HUES6 (cell line): ENCODE measurements at regions not wholly inside any gene's neighbourhood (a gene's known extent, or its start where the extent isn't known, plus 50 kb on each side); places are given as distances from the start of the nearest gene placed in this dataset.

Experiments used
- H3K27ac ChIP-seq: 2 replicates; pipeline ENCODE4 v1.7.0; 2013; ENCODE audit warnings: low read depth, mild to moderate bottlenecking, low read length, inconsistent platforms
- H3K27me3 ChIP-seq: 2 replicates; pipeline ENCODE4 v1.6.1; 2013; ENCODE audit warnings: low read length; ENCODE audit not compliant: control insufficient read depth, insufficient read depth
- H3K36me3 ChIP-seq: 2 replicates; pipeline ENCODE4 v1.6.1; 2013; ENCODE audit warnings: low read length; ENCODE audit not compliant: control insufficient read depth, insufficient read depth
- H3K4me1 ChIP-seq: 2 replicates; pipeline ENCODE4 v1.6.1; 2013; ENCODE audit warnings: low read length; ENCODE audit not compliant: control insufficient read depth, insufficient read depth
- H3K4me3 ChIP-seq: 2 replicates; pipeline ENCODE4 v1.5.1; 2013; ENCODE audit warnings: low read depth, low read length
- H3K9ac ChIP-seq: one replicate; pipeline ENCODE4 v1.6.1; 2013; ENCODE audit warnings: mild to moderate bottlenecking, low read length
- H3K9me3 ChIP-seq: 2 replicates; pipeline ENCODE4 v1.6.1; 2013; ENCODE audit warnings: low read depth, low read length; ENCODE audit not compliant: control insufficient read depth, insufficient read depth

DNA sequence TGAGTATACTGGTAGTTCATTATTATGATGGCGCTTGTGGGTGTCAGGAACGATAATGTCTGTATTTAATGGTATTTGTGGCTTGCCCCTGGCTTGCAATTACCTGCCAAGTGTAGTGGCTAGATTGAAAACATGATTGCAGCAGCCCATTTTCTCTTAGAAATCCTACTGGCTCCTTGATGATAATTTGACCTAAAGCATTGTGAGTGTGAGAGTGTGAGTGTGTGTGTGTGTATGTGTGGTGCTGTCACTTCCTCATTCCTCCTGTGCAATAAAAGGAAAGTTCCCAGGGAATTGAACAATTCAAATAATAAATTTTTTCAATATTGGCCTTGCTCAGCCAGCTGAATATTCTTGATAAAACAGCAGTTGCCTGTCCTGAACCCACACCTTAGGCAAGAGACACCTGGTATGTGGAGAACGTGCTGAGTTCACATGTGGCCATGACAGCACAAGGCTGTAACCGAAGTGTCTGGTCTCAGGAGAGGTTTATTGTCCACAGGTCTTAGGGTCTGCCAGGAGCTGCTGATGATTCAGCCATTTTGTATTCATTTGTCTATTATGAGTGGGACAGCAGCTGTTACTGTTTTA lies 193.3 kb downstream of the CD47 start:
- Histone ChIP-seq H3K27ac (no peak overlapping the region), H3K4me1 (no peaks in the 10 kb centered on the region), H3K36me3 (no peaks in the 10 kb centered on the region), H3K27me3 (no peaks in the 10 kb centered on the region), H3K9me3 (no peaks in the 10 kb centered on the region), H3K9ac (no peak overlapping the region), H3K4me3 (no peak overlapping the region)

DNA sequence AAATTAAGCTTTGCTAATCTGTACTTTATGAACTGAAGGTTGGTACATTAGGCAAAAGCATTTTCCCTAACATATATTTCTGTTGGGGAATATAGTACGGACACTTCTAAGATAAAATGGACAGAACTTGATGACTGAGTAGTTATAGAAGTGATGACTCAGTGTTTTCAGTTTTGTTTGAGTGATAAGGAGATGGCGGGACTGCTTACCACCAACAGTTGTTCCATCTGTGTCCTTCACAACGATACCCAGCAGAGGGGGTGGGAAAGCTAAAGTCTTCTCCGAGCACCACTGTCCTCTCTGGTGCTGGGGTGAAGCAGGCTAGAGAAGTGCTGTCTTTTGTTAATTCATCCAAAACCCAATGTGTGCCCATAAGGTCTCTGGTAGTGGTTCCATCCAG lies 195.8 kb downstream of the CD47 start:
- H3K9ac ChIP-seq: no peak overlapping the region
- no peaks in the 10 kb centered on the region for H3K9me3 ChIP-seq
- H3K27me3 ChIP-seq: no peaks in the 10 kb centered on the region
- H3K4me1 ChIP-seq: no peaks in the 10 kb centered on the region
- no peak overlapping the region for H3K4me3 ChIP-seq
- no peaks in the 10 kb centered on the region for H3K36me3 ChIP-seq
- no peak overlapping the region for H3K27ac ChIP-seq

DNA sequence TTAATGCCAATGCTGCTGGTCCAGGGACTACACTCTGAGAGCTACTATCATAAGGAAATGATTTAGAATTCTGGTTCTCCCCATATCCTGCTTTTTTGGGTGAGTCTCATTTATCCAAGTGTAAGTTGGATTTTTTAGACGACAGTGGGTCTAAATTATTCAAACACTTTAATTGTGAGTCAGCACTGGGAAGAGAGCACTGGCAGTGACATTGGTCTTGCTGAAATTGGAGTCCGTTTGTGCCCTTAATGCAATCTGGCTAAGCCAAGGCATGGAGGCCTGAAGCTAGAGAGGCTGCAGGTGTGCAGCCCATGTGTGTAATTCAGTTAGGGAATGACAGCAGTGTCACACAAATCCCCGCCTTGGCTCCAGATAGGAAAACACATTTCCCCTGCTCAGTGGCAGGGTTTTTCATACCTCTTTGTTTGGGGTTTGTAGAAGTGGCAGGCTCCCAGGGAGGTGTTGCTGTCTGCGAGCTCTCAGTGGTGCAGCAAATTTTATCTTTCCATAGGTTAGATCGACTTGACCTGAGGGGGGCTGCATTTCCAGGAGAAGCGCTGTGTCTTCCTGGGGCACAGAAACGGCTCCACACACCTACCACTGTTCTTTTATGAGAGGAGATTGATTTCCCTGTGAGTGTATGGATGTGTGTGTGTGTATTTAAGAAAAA lies 197.7 kb downstream of the CD47 start:
- Histone ChIP-seq H3K9me3 (0 out of 2 replicates have a peak, but pooled peaks cover 5% of the 10 kb centered on the region), H3K36me3 (no peaks in the 10 kb centered on the region), H3K4me1 (no peaks in the 10 kb centered on the region), H3K27ac (no peak overlapping the region), H3K27me3 (no peaks in the 10 kb centered on the region), H3K9ac (no peak overlapping the region), H3K4me3 (no peak overlapping the region)

DNA sequence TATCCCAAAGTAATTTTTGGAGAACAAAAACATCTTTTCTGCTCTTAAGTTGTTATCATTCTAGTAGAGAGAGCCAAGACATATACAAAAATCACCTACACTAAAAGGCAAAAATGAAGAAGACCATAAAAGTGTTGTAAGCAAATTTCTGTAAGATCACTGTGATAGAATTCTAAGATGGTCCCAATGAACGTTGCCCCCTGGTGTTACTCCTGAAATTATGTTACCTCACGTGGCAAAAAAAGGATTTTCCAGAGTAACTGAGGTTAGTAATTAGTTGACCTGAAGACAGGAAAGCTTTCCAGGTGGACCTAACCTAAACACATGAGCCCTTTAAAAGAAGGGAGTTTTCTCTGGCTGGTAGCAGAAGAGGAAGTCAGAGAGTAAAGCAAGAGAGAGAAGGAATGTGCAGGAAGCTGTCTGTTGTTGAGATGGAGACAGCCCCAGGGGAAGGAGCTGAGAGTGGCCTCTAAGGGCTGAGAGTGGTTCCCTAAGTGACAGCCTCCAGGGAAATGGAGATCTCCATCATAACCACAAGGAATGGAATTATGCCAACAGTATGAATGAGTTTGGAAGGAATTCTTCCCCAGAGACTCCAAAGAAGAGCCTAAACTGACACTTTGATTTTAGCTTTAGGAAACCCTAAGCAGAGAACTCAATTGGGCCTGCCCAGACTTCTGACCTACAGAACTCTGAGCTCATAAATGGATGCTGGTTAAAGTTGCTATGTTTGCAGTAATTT lies 205.9 kb downstream of the CD47 start:
- H3K27me3 ChIP-seq: no peaks in the 10 kb centered on the region
- 0 out of 2 replicates have a peak, but pooled peaks cover 5% of the 10 kb centered on the region for H3K9me3 ChIP-seq
- no peak overlapping the region for H3K9ac ChIP-seq
- no peak overlapping the region for H3K4me3 ChIP-seq
- no peaks in the 10 kb centered on the region for H3K36me3 ChIP-seq
- 0 out of 2 replicates have a peak, but pooled peaks cover 4% of the 10 kb centered on the region for H3K4me1 ChIP-seq
- H3K27ac ChIP-seq: no peak overlapping the region

DNA sequence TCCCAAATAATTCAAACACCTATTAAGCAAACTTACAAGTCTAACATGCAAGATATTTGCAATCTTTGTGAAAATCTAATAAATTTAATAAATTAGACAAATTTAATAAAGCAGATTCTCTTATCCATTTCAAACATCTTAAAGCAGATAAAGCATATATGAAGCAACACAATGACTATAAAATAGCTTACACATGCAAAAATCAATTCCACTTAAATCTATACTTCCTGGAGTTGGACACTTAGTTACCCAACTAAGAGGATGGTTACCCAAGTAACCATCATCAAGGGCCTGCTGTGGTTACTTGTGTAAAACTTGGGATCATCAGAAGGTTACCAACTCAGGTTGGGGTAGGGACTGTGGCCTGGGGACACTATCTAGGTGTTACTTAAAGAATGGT lies 206.8 kb downstream of the CD47 start:
- H3K9ac ChIP-seq: no peak overlapping the region

DNA sequence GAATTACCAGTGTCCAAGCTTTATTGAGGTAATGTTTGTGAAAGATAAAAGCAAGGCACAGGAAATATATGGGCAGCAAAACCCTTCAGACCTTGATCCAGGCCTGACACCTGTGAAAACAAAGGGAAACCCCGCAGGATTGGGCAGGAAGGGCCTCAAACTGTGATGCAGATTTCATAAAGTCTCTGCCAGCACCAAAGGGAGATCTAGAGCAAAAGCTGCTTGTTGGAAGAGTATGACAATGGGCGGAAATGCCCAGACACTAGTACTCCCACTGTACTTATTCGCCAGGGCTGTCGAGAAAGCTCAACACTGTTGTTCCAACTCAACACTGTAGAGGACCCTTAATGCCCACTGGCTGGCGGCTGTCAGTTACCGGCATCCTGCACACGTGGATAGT lies 207.9 kb downstream of the CD47 start:
- Histone ChIP-seq H3K4me1 (0 out of 2 replicates have a peak, but pooled peaks cover 4% of the 10 kb centered on the region), H3K27ac (no peak overlapping the region), H3K9ac (no peak overlapping the region), H3K36me3 (no peaks in the 10 kb centered on the region), H3K4me3 (no peak overlapping the region), H3K27me3 (no peaks in the 10 kb centered on the region), H3K9me3 (no peaks in the 10 kb centered on the region)

More for the DNA sequence above, 206.8 kb downstream of the CD47 start:
- no peak overlapping the region for H3K27ac ChIP-seq
- no peak overlapping the region for H3K4me3 ChIP-seq
- H3K27me3 ChIP-seq: no peaks in the 10 kb centered on the region
- H3K4me1 ChIP-seq: 0 out of 2 replicates have a peak, but pooled peaks cover 4% of the 10 kb centered on the region
- H3K9me3 ChIP-seq: 0 out of 2 replicates have a peak, but pooled peaks cover under 1% of the 10 kb centered on the region
- no peaks in the 10 kb centered on the region for H3K36me3 ChIP-seq

DNA sequence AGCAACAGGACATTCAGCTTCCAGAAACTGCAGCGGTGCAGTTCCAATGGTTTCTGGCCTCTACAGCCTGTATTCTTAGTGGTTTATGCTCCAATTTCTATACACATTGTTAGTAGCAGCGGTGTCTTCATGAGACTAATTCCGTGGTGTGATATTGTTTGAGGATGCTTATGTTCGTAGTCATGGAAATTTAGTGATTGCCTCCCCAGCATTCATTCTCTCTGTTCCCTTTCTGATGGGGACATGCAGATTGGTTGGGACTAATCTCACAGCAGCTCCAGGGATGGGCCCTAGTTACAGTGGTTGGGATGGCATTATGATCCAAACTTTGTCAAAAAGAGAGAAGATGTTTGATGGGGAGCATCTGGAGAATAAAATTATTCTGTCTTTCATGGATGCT lies 208.6 kb downstream of the CD47 start:
- no peaks in the 10 kb centered on the region for H3K9me3 ChIP-seq
- H3K27me3 ChIP-seq: no peaks in the 10 kb centered on the region
- 0 out of 2 replicates have a peak, but pooled peaks cover 4% of the 10 kb centered on the region for H3K4me1 ChIP-seq
- no peak overlapping the region for H3K4me3 ChIP-seq
- H3K9ac ChIP-seq: no peak overlapping the region
- no peak overlapping the region for H3K27ac ChIP-seq
- no peaks in the 10 kb centered on the region for H3K36me3 ChIP-seq

DNA sequence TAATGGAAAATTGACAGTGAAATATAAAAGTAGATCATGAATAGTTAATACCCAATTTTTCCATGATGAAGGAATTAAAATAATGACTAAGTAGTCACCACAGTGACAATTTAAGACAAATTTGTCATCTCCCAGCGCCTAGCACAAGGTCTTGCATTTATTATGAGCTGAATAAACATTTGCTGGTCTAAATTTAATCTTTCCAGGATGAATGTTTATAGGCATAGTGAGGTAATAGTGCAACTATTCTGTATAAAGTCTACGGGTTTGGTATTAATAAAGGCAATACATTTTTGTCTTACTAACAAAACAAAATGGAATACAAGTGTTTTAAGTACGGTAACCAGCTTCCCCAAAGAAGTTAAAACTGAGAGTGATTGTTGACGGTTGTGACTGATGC lies 209.3 kb downstream of the CD47 start:
- no peak overlapping the region for H3K9ac ChIP-seq
- H3K9me3 ChIP-seq: no peaks in the 10 kb centered on the region
- no peak overlapping the region for H3K27ac ChIP-seq
- no peaks in the 10 kb centered on the region for H3K27me3 ChIP-seq
- H3K36me3 ChIP-seq: no peaks in the 10 kb centered on the region
- no peak overlapping the region for H3K4me3 ChIP-seq
- H3K4me1 ChIP-seq: 0 out of 2 replicates have a peak, but pooled peaks cover 4% of the 10 kb centered on the region

DNA sequence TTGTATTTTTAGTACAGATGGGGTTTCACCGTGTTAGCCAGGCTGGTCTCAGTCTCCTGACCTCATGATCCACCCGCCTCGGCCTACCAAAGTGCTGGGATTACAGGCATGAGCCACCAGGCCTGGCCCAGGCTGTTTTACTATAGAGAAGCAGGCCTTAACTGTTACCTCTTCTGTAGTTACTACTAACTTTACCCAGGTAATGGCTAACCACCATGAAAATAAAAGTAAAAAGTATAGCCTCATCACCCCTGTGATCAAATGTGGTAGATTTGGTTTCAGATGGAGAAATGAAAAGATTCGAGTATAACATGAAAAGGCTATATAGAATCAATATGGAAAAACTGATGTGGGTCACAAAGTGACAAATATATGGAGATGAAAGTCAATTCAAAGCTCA lies 210.1 kb downstream of the CD47 start:
- Histone ChIP-seq H3K27me3 (no peaks in the 10 kb centered on the region), H3K9ac (no peak overlapping the region), H3K27ac (no peak overlapping the region), H3K9me3 (no peaks in the 10 kb centered on the region), H3K4me1 (0 out of 2 replicates have a peak, but pooled peaks cover 4% of the 10 kb centered on the region), H3K4me3 (no peak overlapping the region), H3K36me3 (no peaks in the 10 kb centered on the region)

DNA sequence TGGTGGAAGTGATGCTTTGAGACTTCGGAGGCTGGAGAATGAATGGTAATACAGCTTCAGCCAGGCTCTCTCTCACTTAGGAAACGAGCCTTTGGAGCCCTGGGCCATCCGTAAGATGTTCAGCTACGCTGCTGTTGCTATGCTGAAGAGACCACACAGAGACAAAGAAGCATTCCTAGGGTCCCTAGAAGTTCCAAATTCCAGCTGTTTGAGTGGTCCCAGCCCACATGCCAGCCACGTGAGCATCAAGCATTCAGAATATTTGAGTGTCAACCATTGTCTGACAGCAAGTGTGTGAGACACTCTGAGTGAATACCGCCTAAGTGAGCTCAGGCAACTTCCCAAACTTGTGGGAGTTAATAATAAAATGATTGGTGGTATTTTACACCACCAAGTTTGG lies 212.9 kb downstream of the CD47 start:
- no peaks in the 10 kb centered on the region for H3K27me3 ChIP-seq

More for the DNA sequence above, 212.9 kb downstream of the CD47 start:
- Histone ChIP-seq H3K27ac (no peak overlapping the region), H3K9ac (no peak overlapping the region), H3K4me3 (no peak overlapping the region), H3K4me1 (no peaks in the 10 kb centered on the region), H3K9me3 (no peaks in the 10 kb centered on the region), H3K36me3 (no peaks in the 10 kb centered on the region)
